ENCODE measurements at regions not wholly inside any gene's neighbourhood (a gene's known extent, or its start where the extent isn't known, plus 50 kb on each side); places are given as distances from the start of the nearest gene placed in this dataset.
A peak's percentile ranks its signal among the peaks of the same experiment; 100 is the strongest.
"Not testable (repeated sequence)": the region's sequence is repeated elsewhere in the genome, so short reads cannot be mapped to it uniquely, and the experiment has no call there.

- DNase-seq: no peak
These were observed 53.7 kb upstream of the SMIM15 start for GRCh38 chr5:61215996-61216395.

- no peak for DNase-seq
These were observed 54.5 kb upstream of the SMIM15 start for GRCh38 chr5:61216741-61217140.

GRCh38 chr5:61217214-61217613 lies 54.9 kb upstream of the SMIM15 start:
- DNase-seq: no peak

GRCh38 chr5:61228229-61228628 lies 66.0 kb upstream of the SMIM15 start:
- DNase-seq: peak; percentile 83

- DNase-seq: peak; percentile 33
These were observed 66.5 kb upstream of the SMIM15 start for GRCh38 chr5:61228691-61229280.

- no peak for DNase-seq
These were observed 67.1 kb upstream of the SMIM15 start for GRCh38 chr5:61229416-61229815.

- no peak for DNase-seq
These were observed 68.2 kb upstream of the SMIM15 start for GRCh38 chr5:61230492-61230891.

- no peak for DNase-seq
These were observed 69.5 kb upstream of the SMIM15 start for GRCh38 chr5:61231813-61232212.

GRCh38 chr5:61232490-61233050 lies 70.3 kb upstream of the SMIM15 start:
- DNase-seq: no peak

GRCh38 chr5:61234019-61234418 lies 71.8 kb upstream of the SMIM15 start:
- no peak for DNase-seq

GRCh38 chr5:61236715-61237114 lies 74.4 kb upstream of the SMIM15 start:
- DNase-seq: not testable (repeated sequence)

GRCh38 chr5:61245486-61245885 lies 83.2 kb upstream of the SMIM15 start:
- peak; percentile 7 for DNase-seq

GRCh38 chr5:61245936-61246335 lies 83.7 kb upstream of the SMIM15 start:
- DNase-seq: no peak

- DNase-seq: no peak
These were observed 84.6 kb upstream of the SMIM15 start for GRCh38 chr5:61246768-61247307.

GRCh38 chr5:61251874-61252642 lies 80.0 kb upstream of the ZSWIM6 start:
- DNase-seq: no peak

- no peak for DNase-seq
These were observed 79.5 kb upstream of the ZSWIM6 start for GRCh38 chr5:61252643-61252925.

- no peak for DNase-seq
These were observed 78.5 kb upstream of the ZSWIM6 start for GRCh38 chr5:61253547-61253946.

GRCh38 chr5:61254969-61255555 lies 77.0 kb upstream of the ZSWIM6 start:
- DNase-seq: no peak

- no peak for DNase-seq
These were observed 75.6 kb upstream of the ZSWIM6 start for GRCh38 chr5:61256474-61256873.

GRCh38 chr5:61257421-61257820 lies 74.6 kb upstream of the ZSWIM6 start:
- DNase-seq: no peak

- no peak for DNase-seq
These were observed 70.9 kb upstream of the ZSWIM6 start for GRCh38 chr5:61261136-61261535.

- DNase-seq: no peak
These were observed 70.0 kb upstream of the ZSWIM6 start for GRCh38 chr5:61262080-61262479.

- no peak for DNase-seq
These were observed 69.0 kb upstream of the ZSWIM6 start for GRCh38 chr5:61263072-61263471.
